HTR-8/SVneo (cell line): ENCODE measurements at regions not wholly inside any gene's neighbourhood (a gene's known extent, or its start where the extent isn't known, plus 50 kb on each side); places are given as distances from the start of the nearest gene placed in this dataset.

ENCODE experiments used
- DNase-seq: peaks from one replicate; pipeline ENCODE4 v3.0.0; 2011; ENCODE audit warnings: low spot score, mixed read lengths; ENCODE audit not compliant: insufficient read length
- FAIRE-seq: peaks from 2 replicates; lab custom pipeline; 2011; peaks lifted over from hg19 to GRCh38; lab: Jason Lieb, UNC

- FAIRE-seq (no peak), DNase-seq (peak; percentile 23)
Measured at GRCh38 chr5:68424799-68425537, 209.4 kb downstream of the PIK3R1 start.

- DNase-seq (no peak), FAIRE-seq (no peak)
Measured at GRCh38 chr5:68426586-68426985, 211.0 kb downstream of the PIK3R1 start.

- DNase-seq (no peak), FAIRE-seq (no peak)
Measured at GRCh38 chr5:68428231-68428811, 212.8 kb downstream of the PIK3R1 start.

- DNase-seq (no peak), FAIRE-seq (no peak)
Measured at GRCh38 chr5:68429510-68429909, 214.0 kb downstream of the PIK3R1 start.

GRCh38 chr5:68430279-68430678 lies 214.7 kb downstream of the PIK3R1 start:
- DNase-seq (no peak), FAIRE-seq (no peak)

- DNase-seq = no peak
- no peak for FAIRE-seq
Measured at GRCh38 chr5:68431186-68431585, 215.6 kb downstream of the PIK3R1 start.

GRCh38 chr5:68431601-68432337 lies 216.2 kb downstream of the PIK3R1 start:
- FAIRE-seq (no peak), DNase-seq (no peak)

- DNase-seq (no peak), FAIRE-seq (no peak)
Measured at GRCh38 chr5:68432682-68433081, 217.1 kb downstream of the PIK3R1 start.

GRCh38 chr5:68433526-68433922 lies 218.0 kb downstream of the PIK3R1 start:
- DNase-seq = no peak
- FAIRE-seq = no peak

- peak; percentile 71 for FAIRE-seq
- peak; percentile 90 for DNase-seq
Measured at GRCh38 chr5:68433923-68434879, 218.6 kb downstream of the PIK3R1 start.

GRCh38 chr5:68435611-68436010 lies 220.1 kb downstream of the PIK3R1 start:
- FAIRE-seq (no peak), DNase-seq (no peak)

- FAIRE-seq (no peak), DNase-seq (no peak)
Measured at GRCh38 chr5:68436686-68437520, 221.3 kb downstream of the PIK3R1 start.

GRCh38 chr5:68438876-68439275 lies 223.3 kb downstream of the PIK3R1 start:
- DNase-seq (no peak), FAIRE-seq (no peak)

- DNase-seq (no peak), FAIRE-seq (no peak)
Measured at GRCh38 chr5:68440245-68440644, 224.7 kb downstream of the PIK3R1 start.

- FAIRE-seq = no peak
- DNase-seq = no peak
Measured at GRCh38 chr5:68440651-68441050, 225.1 kb downstream of the PIK3R1 start.

- no peak for DNase-seq
- no peak for FAIRE-seq
Measured at GRCh38 chr5:68441309-68442073, 225.9 kb downstream of the PIK3R1 start.

- no peak for FAIRE-seq
- DNase-seq = no peak
Measured at GRCh38 chr5:68443091-68443490, 227.5 kb downstream of the PIK3R1 start.

- DNase-seq (no peak), FAIRE-seq (no peak)
Measured at GRCh38 chr5:68444048-68444447, 228.5 kb downstream of the PIK3R1 start.

GRCh38 chr5:68444833-68445232 lies 229.3 kb downstream of the PIK3R1 start:
- FAIRE-seq (no peak), DNase-seq (no peak)
